ENCODE measurements at regions not wholly inside any gene's neighbourhood (a gene's known extent, or its start where the extent isn't known, plus 50 kb on each side); places are given as distances from the start of the nearest gene placed in this dataset.
"Not testable (repeated sequence)": the region's sequence is repeated elsewhere in the genome, so short reads cannot be mapped to it uniquely, and the experiment has no call there.

GRCh38 chr7:92973293-92973731 lies 136.9 kb upstream of the CDK6 start:
- DNase-seq = no peak

- no peak for DNase-seq
These were observed 136.1 kb upstream of the CDK6 start for GRCh38 chr7:92972441-92972840.

- no peak for DNase-seq
These were observed 132.7 kb upstream of the CDK6 start for GRCh38 chr7:92969061-92969460.

GRCh38 chr7:92968502-92968901 lies 132.1 kb upstream of the CDK6 start:
- no peak for DNase-seq

GRCh38 chr7:92967238-92967637 lies 130.9 kb upstream of the CDK6 start:
- no peak for DNase-seq

- no peak for DNase-seq
These were observed 127.8 kb upstream of the CDK6 start for GRCh38 chr7:92964141-92964540.

GRCh38 chr7:92963566-92963965 lies 127.2 kb upstream of the CDK6 start:
- DNase-seq = no peak

- DNase-seq = no peak
These were observed 125.6 kb upstream of the CDK6 start for GRCh38 chr7:92961961-92962360.

GRCh38 chr7:92956575-92956974 lies 120.2 kb upstream of the CDK6 start:
- DNase-seq = no peak

GRCh38 chr7:92955081-92955480 lies 118.7 kb upstream of the CDK6 start:
- DNase-seq = no peak

- DNase-seq = no peak
These were observed 117.3 kb upstream of the CDK6 start for GRCh38 chr7:92953657-92954056.

- no peak for DNase-seq
These were observed 113.4 kb upstream of the CDK6 start for GRCh38 chr7:92949748-92950147.

- no peak for DNase-seq
These were observed 109.5 kb upstream of the CDK6 start for GRCh38 chr7:92945840-92946239.

- no peak for DNase-seq
These were observed 108.3 kb upstream of the CDK6 start for GRCh38 chr7:92944633-92945032.

- not testable (repeated sequence) for DNase-seq
These were observed 106.3 kb upstream of the CDK6 start for GRCh38 chr7:92942706-92943105.

- DNase-seq = no peak
These were observed 103.4 kb upstream of the CDK6 start for GRCh38 chr7:92939666-92940360.

GRCh38 chr7:92934096-92934495 lies 97.7 kb upstream of the CDK6 start:
- no peak for DNase-seq

- no peak for DNase-seq
These were observed 96.1 kb upstream of the CDK6 start for GRCh38 chr7:92932450-92932849.

- no peak for DNase-seq
These were observed 94.0 kb upstream of the CDK6 start for GRCh38 chr7:92930404-92930803.

- no peak for DNase-seq
These were observed 90.3 kb upstream of the CDK6 start for GRCh38 chr7:92926697-92927044.

GRCh38 chr7:92925876-92926696 lies 89.7 kb upstream of the CDK6 start:
- DNase-seq = no peak

GRCh38 chr7:92924800-92925199 lies 88.4 kb upstream of the CDK6 start:
- DNase-seq = no peak

- DNase-seq = no peak
These were observed 80.9 kb upstream of the CDK6 start for GRCh38 chr7:92917230-92917629.
